Liver (tissue), 3 donors: ENCODE measurements at regions not wholly inside any gene's neighbourhood (a gene's known extent, or its start where the extent isn't known, plus 50 kb on each side); places are given as distances from the start of the nearest gene placed in this dataset.

Experiments
- FOXA1 ChIP-seq: IDR thresholded peaks from 2 replicates; pipeline ENCODE4 v1.6.1; 2016; ENCODE audit warnings: antibody characterized with exemption
- RAD21 ChIP-seq, 2 donors: IDR thresholded peaks; 2 replicates each; pipeline ENCODE4 v1.6.1; 2016; ENCODE audit warnings: antibody characterized with exemption in 2 of 2, mild to moderate bottlenecking in 2 of 2
- TAF1 ChIP-seq: conservative IDR thresholded peaks from 2 replicates; pipeline ENCODE4 v1.6.1; 2016; ENCODE audit warnings: antibody characterized with exemption, mild to moderate bottlenecking
- TF ChIP-seq, protein P1 (sequence below): fragments of 150-350 bp; IDR thresholded peaks from 2 replicates; pipeline ENCODE4 v1.5.1; 2017; ENCODE audit warnings: improper control_type of control experiment, low read depth, low read length; ENCODE audit not compliant: missing input control
- donor health status: healthy.
- donor health status: healthy.

DNA sequence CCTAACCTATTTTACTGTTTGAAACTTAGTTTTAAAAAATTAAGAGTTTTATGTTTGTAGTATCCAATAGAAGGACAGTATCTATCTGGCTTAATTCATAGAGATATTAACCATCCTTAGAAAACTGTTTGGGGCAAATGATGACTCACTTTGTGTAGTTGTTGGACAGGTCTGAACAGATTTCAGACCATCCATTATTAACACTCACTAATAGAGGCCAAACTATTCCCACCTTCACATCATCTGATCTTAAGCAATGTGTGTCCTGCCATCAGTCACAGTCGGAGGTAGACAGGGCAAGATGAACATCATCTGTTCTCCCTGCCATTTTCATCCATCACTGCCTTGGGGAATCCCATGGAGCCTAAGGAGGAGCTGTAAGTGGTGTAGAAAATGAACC, 164.6 kb upstream of the DCC start:
- TF ChIP-seq TAF1 (no peak), RAD21 (IDR thresholded peaks at IDR 0.05) (no peak), FOXA1 (no peak)
- TF ChIP-seq, protein P1, sequence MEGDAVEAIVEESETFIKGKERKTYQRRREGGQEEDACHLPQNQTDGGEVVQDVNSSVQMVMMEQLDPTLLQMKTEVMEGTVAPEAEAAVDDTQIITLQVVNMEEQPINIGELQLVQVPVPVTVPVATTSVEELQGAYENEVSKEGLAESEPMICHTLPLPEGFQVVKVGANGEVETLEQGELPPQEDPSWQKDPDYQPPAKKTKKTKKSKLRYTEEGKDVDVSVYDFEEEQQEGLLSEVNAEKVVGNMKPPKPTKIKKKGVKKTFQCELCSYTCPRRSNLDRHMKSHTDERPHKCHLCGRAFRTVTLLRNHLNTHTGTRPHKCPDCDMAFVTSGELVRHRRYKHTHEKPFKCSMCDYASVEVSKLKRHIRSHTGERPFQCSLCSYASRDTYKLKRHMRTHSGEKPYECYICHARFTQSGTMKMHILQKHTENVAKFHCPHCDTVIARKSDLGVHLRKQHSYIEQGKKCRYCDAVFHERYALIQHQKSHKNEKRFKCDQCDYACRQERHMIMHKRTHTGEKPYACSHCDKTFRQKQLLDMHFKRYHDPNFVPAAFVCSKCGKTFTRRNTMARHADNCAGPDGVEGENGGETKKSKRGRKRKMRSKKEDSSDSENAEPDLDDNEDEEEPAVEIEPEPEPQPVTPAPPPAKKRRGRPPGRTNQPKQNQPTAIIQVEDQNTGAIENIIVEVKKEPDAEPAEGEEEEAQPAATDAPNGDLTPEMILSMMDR, result no peak
